ENCODE measurements at regions not wholly inside any gene's neighbourhood (a gene's known extent, or its start where the extent isn't known, plus 50 kb on each side); places are given as distances from the start of the nearest gene placed in this dataset.

DNA sequence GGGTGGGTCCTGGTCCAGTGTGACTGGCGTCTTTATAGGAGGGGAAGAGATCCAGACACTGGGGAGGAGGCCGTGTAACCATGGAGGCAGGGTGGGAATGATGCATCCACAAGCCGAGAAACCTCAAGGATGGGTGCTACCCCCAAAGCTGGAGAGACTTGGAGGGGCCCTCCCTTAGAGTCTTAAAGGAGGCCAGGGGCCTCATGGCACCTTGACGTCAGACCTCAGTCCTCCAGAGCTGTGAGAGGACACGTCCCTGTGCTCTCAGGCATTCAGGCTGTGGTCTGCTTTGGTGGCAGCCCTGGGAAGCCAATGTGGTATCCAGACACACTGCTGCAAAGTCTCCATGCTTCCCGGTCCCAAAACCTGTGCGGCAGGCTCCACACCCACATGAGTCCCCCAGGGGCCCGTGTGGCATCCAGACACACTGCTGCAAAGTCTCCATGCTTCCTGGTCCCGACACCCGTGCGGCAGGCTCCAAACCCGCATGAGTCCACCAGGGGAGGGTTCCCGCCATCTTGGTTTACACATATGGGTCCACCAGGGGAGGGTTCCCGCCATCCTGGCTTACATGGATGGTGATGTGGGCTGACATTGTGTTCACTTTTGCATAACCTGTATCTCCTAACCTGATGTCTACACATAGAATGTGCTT lies 278.0 kb downstream of the SMOC2 start:
- POLR2A ChIA-PET: no interaction called here
- CTCF ChIA-PET: no interaction called here
- H3K4me3 ChIP-seq (ENCODE audit: low read depth, low read length): no peak overlapping the region
- TF ChIP-seq, protein P1, sequence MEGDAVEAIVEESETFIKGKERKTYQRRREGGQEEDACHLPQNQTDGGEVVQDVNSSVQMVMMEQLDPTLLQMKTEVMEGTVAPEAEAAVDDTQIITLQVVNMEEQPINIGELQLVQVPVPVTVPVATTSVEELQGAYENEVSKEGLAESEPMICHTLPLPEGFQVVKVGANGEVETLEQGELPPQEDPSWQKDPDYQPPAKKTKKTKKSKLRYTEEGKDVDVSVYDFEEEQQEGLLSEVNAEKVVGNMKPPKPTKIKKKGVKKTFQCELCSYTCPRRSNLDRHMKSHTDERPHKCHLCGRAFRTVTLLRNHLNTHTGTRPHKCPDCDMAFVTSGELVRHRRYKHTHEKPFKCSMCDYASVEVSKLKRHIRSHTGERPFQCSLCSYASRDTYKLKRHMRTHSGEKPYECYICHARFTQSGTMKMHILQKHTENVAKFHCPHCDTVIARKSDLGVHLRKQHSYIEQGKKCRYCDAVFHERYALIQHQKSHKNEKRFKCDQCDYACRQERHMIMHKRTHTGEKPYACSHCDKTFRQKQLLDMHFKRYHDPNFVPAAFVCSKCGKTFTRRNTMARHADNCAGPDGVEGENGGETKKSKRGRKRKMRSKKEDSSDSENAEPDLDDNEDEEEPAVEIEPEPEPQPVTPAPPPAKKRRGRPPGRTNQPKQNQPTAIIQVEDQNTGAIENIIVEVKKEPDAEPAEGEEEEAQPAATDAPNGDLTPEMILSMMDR (IDR thresholded peaks at IDR 0.05; ENCODE audit: insufficient read depth, low read length, missing control alignments): no peak
- DNase-seq (ENCODE audit: low read depth, low spot score): no peak

Measured in AG04449 (cell line).